ENCODE measurements at regions not wholly inside any gene's neighbourhood (a gene's known extent, or its start where the extent isn't known, plus 50 kb on each side); places are given as distances from the start of the nearest gene placed in this dataset.

DNA sequence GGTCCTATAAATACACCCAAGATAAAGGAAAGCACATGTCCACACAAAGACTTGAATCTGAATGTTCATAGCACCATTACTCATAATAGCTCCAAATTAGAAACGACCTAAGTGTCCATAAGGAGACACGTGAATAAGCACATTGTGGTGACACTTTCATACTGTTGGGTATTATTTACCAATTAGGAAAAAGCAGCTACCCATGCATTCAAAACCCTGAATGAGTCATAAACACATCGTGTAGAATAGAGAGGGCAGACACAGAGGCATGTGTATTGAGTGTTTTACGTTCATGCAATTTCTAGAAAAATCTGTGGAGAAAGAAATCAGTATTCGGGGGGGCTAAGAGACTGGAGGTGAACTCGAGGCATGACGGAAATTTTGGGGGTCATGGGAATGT is 396.7 kb downstream of the THBS2 start:
- no peak for TF ChIP-seq POLR2A (IDR thresholded peaks at IDR 0.05)
- TF ChIP-seq, protein P1, sequence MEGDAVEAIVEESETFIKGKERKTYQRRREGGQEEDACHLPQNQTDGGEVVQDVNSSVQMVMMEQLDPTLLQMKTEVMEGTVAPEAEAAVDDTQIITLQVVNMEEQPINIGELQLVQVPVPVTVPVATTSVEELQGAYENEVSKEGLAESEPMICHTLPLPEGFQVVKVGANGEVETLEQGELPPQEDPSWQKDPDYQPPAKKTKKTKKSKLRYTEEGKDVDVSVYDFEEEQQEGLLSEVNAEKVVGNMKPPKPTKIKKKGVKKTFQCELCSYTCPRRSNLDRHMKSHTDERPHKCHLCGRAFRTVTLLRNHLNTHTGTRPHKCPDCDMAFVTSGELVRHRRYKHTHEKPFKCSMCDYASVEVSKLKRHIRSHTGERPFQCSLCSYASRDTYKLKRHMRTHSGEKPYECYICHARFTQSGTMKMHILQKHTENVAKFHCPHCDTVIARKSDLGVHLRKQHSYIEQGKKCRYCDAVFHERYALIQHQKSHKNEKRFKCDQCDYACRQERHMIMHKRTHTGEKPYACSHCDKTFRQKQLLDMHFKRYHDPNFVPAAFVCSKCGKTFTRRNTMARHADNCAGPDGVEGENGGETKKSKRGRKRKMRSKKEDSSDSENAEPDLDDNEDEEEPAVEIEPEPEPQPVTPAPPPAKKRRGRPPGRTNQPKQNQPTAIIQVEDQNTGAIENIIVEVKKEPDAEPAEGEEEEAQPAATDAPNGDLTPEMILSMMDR (IDR thresholded peaks at IDR 0.05), result no peak

Data from stomach (tissue), 4 donors.